Fibroblast of skin of scalp (primary cell): ENCODE measurements at regions not wholly inside any gene's neighbourhood (a gene's known extent, or its start where the extent isn't known, plus 50 kb on each side); places are given as distances from the start of the nearest gene placed in this dataset.
"Not testable (repeated sequence)": the region's sequence is repeated elsewhere in the genome, so short reads cannot be mapped to it uniquely, and the experiment has no call there.

Source experiments
- DNase-seq: peaks from one replicate; pipeline ENCODE4 v3.0.0-alpha.2; 2013

DNA sequence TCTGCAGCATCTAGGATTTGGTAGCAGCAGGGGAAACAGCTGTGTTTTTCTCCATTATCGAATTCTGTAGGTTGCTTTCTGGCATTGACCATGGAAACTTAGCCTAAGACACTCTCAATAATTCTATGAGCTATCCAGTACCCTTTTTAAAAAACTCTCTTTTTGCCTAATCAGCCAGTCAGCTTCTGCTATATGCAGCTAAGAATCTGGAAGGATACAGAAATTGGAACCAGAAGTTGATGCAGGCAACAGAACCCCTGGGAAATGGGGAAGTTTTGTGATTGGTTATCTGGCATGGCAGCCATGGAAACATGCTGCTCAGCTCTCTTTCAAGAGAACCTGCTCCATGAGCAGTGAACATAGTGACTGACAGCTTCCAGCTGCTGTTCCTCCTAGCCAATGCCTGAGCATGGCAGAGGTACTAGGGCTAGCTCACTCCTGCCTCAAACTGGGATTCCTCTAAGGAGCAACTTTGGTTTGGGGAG lies 417.6 kb upstream of the MAOA start:
- DNase-seq: no peak

DNA sequence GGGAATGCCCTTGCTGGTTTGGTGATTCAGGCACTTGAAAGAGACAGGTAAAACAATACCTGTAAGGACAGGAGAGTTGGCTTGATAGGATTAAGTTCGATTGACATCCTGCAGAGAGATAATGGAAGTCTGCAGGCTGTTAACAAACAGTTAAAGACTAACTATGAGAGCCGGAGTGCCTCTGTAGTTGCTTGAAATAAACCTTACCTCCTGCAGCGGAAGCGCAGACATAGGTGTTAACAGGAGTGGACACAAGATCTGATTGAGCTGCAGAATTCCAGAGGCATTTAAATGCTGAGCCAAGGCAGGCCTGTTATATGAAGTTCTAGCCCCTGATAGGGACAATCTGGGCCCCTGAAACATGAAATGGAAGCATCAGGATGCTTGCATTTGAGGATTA lies 416.7 kb upstream of the MAOA start:
- no peak for DNase-seq

DNA sequence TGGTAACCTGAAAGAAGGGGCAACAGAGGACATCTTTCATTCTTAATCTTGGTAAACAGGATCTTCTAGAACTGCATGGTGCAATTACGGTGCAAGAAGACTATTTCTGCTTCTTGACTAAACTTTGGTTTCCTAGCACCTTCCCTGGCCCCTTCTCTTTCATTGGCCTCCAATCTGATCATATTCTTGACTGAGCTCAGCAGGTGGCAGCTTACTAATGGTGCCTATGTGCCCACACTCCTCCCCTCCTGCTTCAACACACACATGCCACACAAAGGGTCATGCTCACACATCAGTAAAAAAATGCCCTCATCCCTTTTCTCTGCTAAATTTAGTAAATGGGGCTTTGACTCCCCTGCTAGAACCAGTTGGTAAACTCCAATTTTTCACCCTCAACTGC lies 400.5 kb upstream of the MAOA start:
- DNase-seq: no peak

DNA sequence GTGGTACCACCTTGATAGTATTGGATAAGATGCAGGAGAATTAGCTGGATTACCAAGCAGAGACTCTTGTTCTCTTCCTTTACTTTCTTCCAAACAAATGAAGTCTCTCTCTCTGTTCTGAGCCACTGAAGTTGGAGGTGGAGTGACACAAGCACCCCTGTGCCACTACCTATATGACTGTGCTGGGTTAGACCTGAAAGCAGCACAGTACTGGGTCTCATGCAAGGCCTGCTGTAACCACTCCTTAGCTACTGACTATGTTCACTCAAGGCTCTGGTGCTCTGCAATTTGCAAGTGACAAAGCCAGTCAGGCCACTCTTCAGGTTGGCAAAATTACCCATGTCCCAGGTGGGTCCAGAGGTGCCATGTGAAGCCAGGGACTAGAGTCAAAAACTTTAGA lies 389.6 kb upstream of the MAOA start:
- DNase-seq: no peak

DNA sequence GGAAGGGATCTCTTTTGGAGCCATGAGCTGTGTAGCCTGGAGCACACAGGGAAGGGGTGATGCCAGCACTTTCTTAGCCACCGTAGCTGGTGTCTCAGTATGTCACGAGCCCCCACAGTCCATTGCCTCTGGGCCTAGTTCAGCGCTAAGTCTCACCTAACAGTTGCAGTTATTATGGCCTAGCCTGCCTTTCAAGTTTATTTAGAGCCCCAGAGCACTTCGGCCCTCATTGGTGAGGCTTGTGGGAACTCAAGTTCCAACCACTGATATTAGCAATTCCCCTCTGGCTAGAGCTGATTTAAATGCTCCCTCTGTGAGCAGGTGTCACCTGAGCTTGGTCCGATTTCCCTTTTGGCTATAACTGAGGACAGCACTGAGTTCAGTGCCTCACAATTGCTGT lies 388.4 kb upstream of the MAOA start:
- DNase-seq: no peak

DNA sequence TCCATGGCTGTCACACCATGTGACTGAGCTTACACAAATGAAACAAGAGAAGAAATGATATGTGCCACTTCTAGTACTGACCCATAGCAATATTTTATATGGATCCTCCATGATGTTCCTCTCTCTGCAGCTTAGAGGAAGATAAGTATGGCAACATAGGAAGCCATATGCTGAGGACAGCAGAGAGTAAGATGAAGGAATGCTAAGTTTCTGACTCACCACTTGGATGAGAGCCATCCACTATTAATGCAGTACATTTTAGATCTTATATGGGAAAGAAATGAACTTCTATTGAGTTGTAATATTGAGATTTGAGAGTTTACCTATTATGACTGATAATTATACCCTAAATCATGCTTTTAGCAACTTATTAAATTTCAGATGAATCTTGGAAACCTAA lies 386.9 kb upstream of the MAOA start:
- DNase-seq: peak; percentile 25

DNA sequence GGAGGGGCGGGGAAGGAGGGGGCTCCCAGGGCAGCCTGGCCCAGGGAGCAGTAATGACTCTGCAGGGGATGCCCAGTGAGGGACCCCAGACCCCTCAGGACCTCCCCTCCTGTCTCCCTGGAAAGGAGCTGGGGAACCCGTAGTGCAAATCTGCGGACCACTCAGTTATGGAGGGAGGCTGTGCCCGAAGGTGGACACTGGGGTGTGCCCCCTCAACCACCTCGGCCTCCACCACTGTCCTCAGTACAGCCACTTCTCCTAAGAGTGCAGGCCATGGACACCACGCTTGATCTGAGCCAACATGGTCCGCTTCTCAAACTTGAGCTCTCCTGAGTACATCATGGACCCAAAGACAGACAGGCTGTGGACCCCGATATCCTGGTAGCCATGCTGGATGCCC lies 378.2 kb upstream of the MAOA start:
- no peak for DNase-seq

DNA sequence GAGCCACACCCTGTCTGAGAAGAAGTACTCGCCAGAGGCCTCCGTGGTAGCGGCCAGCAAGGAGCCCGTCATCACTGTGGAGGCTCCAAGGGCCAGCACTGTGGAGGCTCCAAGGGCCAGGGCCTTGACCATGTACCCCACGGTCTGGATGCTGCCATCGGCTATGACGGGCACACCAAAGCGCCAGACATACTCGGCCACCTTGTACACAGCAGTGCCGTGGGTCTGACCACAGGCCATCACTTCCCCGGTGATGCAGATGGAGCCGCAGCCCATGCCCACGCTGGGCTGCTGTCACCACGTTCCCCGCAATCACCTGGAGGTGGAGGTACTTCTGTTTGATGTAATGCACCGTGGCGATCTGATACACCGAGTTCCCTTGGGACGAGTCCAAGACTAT lies 377.7 kb upstream of the MAOA start:
- DNase-seq: no peak

DNA sequence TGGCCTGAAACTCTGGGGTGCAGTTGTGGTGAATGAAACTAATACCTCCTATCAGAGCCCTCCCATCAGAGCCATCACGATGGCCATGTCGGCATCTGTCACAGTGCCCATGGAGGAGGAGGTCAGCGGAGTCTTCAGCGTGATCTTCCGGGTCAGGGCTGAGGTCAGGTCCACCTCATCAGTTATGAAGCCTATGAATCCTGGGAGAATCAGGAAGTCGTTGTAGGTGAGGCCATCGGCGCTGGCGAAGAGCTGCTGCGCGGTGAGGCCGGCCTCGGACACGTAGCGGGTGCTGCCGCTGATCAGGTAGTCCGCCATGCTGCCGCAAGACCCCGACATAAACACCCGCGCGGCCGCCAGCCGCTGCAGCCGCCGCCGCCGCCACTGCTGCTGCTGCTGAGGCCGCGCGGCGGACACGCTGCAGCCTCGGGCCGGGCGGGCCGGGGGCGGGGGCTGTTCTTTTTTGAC lies 376.7 kb upstream of the MAOA start:
- DNase-seq: no peak

DNA sequence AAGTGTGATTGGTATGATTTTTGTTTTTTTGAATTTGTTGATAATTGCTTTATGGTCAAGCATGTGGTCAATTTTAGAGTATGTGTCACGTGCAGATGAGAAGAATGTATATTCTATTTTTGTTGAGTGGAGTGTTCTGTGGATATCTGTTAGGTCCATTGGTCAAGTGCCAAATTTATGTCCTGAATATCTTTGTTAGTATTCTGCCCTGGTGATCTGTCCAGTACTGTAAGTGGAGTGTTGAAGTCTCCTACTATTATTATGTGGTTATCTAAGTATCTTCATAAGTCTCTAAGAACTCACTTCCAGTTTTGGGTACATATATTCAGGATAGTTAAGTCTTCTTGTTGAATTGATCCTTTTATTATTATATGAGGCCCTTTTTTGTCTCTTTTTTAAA lies 372.9 kb upstream of the MAOA start:
- no peak for DNase-seq

DNA sequence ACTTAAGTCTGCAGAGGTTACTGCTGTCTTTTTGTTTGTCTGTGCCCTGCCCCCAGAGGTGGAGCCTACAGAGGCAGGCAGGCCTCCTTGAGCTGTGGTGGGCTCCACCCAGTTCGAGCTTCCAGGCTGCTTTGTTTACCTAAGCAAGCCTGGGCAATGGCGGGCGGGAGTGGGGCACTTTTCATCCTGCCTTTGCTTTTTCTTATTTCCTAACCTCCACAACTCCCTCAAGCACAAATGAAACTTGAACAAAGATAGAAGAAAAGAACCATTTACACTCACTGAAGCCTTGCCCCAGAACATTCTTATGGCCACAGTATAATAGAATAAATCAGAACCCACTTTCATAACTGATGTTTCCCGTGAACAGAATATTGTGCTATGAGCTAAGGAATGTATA lies 344.5 kb upstream of the MAOA start:
- not testable (repeated sequence) for DNase-seq

DNA sequence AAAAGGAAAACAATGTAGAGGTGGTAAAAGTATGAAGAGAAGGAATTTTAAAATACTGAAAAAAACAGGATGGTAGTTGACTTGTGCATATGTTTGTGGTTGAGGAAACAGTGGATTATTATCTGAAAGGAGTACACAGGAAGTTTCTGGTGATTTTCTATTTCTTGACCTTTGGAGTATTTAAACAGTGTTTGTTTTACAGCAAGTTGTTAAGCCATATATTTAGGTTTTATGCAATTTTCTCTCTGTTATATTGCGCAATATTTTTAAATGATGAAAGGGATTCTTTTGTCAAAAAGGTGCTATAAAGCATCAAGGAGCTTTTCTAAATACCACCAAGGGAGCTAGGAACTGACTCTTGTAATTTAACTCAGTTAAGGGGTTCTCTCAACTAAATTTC lies 343.1 kb upstream of the MAOA start:
- no peak for DNase-seq

DNA sequence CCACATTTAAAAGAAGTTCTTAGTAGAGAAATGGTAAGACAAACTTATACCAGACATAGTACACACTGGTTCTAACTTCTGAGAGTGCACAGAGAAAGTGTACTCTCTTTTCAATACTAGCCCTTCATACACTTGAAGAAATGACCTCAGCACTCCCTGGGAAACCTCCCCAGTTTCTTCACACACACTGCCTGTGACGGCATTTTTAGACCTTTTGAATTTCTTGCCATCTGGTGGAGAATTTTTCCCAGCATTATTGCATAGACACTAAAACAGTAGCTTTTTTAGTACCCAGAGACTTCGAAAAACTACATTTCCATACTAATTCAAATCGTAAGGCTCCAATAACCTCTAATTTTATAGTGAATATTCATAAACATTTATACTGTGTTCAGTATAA lies 341.6 kb upstream of the MAOA start:
- DNase-seq: no peak

DNA sequence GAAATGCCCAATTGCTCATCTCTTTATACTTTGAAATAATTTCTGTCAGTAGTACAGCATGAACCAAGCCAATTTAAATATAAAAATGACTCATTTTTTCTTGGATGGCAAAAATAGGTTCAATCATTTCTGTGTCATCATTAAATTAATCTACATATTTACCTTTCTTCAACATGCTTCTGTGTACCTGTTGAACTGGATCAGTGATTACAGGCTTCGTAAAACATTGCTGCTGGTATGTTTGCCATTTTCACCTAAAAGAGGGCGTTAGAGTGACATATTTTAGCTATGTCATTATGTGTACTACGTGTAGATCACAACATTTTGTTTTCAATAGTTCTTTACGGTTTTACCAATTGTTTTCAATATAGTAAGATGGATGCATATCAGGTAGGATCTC lies 340.5 kb upstream of the MAOA start:
- DNase-seq: no peak

DNA sequence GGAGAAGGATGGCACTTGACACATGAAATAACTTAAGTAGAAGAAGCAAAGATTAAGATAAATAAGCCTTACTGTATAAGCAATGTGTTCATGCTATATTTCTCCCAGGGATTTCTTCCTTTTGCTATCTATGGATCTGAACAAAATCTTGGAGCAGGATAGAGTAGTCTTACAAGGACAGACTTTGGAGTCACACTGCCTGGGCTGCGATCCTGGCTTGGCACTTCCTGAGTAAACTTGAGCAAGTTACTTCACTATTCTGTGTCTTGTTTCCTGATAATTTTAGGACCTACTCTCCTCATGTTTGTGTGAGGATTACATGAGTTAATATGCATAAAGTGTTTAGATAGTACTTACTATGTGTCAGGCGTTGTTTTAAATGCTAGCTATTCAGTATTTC lies 340.0 kb upstream of the MAOA start:
- DNase-seq: no peak

DNA sequence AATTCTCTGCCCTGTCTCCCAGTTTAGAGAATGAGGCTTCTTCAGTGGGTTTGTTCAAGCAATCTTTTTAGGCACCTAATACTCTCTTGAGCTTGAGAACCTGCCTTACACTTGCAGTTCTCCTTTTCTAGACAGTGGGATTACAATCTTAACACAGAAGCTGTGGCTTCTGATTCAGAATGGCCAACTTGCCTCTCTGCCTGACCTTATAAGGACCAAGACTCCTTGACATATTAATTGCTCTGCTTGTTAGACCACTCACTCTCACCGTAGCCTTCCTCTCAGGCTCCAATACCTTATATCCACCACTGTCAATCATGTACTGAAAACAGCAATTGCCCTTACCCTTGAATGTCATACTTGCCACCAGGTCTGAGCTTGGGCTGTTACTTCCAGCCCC lies 338.7 kb upstream of the MAOA start:
- no peak for DNase-seq

DNA sequence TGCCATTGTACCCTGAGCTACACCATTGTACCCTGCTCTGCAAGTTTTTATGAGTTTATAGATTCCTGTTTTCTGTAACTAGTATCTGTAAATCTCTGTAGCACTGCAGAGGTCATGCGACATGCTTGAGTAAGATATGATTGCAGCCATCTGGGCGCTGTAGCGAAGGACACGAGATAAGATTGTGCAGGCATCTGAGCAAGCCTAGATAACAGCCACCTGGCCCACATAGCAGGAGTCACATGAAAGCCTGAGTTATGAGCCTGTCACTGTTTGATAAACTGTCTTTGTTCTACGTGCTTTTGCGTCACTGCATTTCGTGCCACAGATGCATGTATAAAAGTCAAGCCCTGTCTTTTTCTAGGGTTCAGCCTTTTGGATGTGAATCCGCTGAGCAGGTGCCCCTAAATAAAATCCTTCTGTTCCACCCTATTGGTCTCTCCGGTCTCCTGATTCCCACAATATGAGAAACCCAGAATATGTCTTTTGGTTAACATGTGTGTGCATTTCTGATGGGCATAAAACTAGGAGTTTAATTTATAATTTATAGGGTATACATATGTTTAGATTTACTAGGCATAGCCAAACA lies 327.6 kb upstream of the MAOA start:
- DNase-seq: no peak

DNA sequence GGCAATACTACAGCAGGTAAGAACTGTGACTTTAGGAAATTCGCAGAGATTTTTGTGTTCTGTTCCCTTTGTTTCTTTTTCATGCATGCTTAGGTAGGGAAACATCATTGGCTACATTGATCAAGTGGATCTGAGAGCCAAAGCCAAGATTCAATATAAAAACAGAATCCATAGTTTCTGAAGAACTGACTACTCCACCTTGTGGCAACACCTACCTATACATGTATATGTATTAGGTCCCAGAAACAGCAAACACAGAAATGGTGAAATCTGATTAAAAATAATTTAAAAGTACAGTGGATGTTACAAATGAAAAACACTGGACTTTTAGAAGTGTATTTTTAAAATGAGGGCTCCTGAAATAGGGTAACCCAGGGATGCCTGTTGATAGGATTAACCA lies 322.6 kb upstream of the MAOA start:
- no peak for DNase-seq

DNA sequence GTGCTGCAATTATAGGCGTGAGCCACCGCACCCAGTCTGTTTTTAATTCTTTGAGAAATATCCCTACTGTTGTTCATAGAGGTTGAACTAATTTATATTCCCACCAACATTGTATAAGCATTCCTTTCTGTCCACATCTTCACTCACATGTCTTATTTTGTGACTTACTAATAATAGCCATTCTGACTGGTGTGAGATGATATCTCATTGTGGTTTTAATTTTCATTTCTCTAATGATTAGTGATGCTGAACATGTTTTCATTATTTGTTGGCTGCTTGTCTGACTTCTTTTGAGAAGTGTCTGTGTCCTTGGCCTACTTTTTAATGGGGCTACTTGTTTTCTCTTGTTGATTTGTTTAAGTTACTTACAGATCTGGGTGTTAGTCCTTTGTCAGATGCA lies 310.9 kb upstream of the MAOA start:
- DNase-seq: no peak

DNA sequence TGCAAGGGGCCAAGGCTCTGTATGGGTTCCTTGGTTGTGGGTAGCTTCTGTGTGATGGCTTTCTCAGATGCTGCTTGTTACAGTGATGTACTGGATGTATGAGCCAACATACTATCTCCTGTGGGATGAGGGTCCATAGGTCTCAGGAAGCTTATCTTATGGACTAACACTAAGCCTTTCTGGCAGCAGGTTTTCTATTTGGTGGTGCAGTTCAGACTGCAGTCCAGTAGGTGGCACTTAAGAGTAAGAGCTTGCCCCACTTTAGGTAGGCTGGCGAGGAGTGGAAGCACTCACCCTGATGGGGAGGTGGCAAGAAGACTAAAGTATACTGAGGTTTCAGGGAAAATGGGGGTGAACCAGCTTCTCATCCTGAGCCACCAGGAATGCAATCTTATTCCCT lies 306.7 kb upstream of the MAOA start:
- DNase-seq: peak; percentile 9

DNA sequence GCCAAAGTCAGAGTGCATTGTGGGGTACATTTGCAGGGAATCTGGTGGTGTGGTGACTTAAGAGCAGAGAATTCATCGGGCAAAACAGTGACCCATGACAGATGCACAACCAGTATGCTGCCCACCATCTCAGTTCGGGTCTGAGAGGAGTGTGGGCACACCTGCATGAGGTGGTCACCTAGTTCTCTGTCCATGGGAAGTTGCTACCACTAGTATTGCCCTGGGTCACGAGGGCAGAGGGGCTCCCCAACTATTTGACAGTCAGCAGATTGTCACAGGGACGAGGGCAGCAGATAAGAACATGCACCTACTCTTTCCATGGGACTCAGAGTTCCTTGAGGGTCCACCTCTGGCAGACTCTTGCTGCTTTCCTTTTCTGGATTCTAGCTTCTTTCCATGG lies 305.2 kb upstream of the MAOA start:
- DNase-seq: no peak

DNA sequence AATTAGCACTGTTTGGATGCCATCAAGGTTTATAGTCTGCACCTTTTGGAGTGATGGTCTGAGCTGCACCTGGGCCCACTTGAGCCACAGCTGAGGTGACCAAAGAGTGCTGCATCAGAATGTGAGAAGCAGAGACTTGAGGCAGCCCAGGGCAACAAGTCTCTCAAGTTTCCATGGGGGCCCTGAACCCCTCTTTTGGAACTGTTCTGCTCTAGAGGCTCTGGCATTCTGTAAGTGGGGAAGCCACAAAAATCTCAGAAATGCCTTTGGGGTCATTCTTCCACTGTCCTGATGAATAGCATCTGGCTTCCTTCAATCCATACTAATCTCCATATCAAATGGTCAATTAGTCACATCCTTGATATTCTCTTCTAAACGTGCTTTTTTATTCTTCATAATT lies 298.4 kb upstream of the MAOA start:
- DNase-seq: no peak

DNA sequence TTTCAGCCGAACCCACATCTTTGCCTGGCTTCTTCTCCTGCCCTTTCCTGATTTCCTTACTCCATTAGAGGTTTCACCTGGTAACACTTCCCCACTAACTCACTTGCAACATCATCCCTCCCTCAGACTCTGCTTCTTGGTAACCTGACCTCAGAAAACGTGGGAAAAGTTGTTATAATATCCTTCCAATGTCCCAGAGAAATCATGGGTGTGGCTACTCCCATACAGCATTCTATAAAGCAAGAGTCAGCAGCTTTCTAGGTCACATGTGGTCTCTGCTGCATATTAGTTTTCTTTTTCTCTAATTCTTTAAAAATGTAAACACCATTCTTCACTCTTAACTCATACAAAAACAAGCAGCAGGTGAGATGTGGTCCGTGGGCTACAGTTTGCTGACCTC lies 283.1 kb upstream of the MAOA start:
- DNase-seq: no peak

DNA sequence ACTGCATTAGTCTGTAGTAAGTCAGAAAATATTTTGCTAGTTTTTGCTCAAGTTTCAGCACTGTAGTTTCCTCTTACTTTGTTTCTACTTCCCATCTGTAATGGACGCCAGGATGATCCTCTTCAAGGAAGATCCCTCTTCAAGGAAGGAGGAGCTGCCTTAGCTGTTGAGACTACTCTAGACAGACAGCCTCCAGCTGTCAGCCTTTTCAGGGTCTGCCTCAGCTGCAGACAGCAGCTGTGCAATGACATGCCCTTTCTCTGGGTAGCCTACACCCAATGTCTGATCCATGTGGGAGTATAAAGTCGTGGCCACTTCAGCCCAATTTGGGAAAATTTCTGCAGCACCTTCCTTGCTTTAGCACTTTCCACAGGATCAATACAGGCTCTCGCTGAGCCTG lies 281.0 kb upstream of the MAOA start:
- DNase-seq: no peak

DNA sequence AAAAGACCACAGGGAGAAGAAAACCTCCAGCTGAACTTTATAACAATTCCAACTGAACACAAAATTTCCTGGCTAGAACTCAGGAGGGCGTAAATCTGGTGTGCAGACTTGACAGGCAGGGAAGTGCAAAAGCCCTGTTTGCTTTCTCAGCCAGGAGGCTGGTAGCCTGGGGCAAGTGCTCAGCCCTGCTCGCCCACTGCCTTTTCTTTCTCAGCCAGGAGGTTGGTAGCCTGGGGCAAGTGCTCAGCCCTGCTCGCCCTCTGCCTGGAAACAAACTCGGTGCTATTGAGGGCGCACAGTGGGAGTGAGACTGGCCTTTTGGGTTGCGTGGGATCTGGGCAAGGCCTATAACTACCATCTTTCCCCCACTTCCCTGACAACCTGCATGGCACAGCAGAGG lies 275.4 kb upstream of the MAOA start:
- DNase-seq: no peak

DNA sequence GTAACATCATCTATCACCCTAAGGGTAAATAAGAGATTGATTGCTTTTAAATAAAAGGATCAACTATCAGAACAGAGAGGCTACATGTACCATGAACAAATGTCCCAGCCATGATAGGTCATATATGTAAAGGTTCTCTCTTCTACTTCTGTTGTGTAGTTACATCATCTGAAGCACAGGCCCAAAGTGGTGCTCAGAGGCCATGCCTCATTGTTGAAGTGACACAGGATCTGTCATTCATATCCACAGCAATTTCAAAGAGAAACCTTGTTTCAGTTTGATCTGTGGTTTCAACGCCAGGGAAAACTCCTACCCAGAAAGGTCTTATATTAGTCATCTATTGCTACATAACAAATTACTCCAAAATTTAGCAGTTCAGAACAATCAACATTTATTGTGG lies 269.2 kb upstream of the MAOA start:
- no peak for DNase-seq
